Peyer's patch (tissue), 4 donors: ENCODE measurements at regions not wholly inside any gene's neighbourhood (a gene's known extent, or its start where the extent isn't known, plus 50 kb on each side); places are given as distances from the start of the nearest gene placed in this dataset.

Experiments
- CTCF ChIP-seq, 6 experiments: fragments of 450-650 bp in 4 of 6; fragments of 200-600 bp in 2 of 6; sonication (generic) in 1 of 6; IDR thresholded peaks; one replicate each; pipeline ENCODE4 v1.5.1; 2017 to 2019; ENCODE audit warnings: antibody characterized with exemption in 6 of 6, mild to moderate bottlenecking in 3 of 6, moderate library complexity in 1 of 6
- POLR2A ChIP-seq, 2 donors: fragments of 450-650 bp; IDR thresholded peaks; one replicate each; pipeline ENCODE4 v1.5.1; 2017; ENCODE audit warnings: antibody characterized with exemption in 2 of 2, mild to moderate bottlenecking in 2 of 2, moderate library complexity in 2 of 2

DNA sequence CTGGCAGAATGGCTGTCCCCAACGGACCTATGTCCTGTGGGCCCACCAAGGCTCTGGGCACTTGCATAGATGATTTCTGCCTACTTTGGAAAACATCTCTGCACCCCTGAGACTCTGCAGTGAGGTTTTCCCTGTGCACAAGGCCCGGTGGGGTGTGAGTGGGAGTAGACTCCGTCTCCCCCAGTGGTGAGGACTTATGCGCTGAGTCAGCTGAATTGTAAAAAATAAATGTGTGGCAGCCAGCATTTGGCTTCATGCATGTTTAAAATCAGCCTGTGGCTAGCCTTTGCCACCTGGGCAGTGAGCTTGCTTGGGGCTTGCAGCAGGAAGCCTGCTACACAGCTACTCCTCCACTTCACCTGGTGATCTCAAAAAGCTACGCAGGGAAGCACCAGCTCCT lies 139.3 kb upstream of the WDR11 start:
- TF ChIP-seq CTCF (IDR thresholded peaks at IDR 0.05), result no peak
- TF ChIP-seq POLR2A (IDR thresholded peaks at IDR 0.05), result no peak
